Panc1 (cell line): ENCODE measurements at regions not wholly inside any gene's neighbourhood (a gene's known extent, or its start where the extent isn't known, plus 50 kb on each side); places are given as distances from the start of the nearest gene placed in this dataset.

Source experiments
- ATAC-seq: fragments of 200-7000 bp; cut with Tn5 transposase; 2 replicates; pipeline ENCODE4 v1.9.1; 2020; ENCODE audit warnings: mild to moderate bottlenecking, moderate library complexity
- BruUV-seq: library from RNA; stranded (reverse); fragments of 400-500 nt; replicated peaks from 2 replicates; lab custom pipeline; 2021; lab: Mats Ljungman, UMichigan
- CTCF ChIA-PET: fragments of 300-600 bp; sonication (Branson Sonifier 250); formaldehyde crosslinking; loops from one replicate; lab custom pipeline; 2022; ENCODE audit warnings: antibody characterized with exemption; lab: Charles Lee
- POLR2A ChIA-PET: fragments of 300-600 bp; sonication (Branson Sonifier 250); formaldehyde crosslinking; loops from one replicate; lab custom pipeline; 2022; ENCODE audit warnings: antibody characterized with exemption; lab: Charles Lee
- DNase-seq: peaks from one replicate; pipeline ENCODE4 v3.0.0-alpha.2; 2010; ENCODE audit warnings: low read depth, low spot score
- H3K27ac ChIP-seq: 2 replicates; pipeline ENCODE4 v1.5.1; 2011; ENCODE audit warnings: mild to moderate bottlenecking, low read length, inconsistent platforms
- H3K27me3 ChIP-seq: fragments of 200-500 bp; sonication (Bioruptor generic); 2 replicates; pipeline ENCODE4 v1.6.0; 2014; ENCODE audit warnings: low read length, inconsistent platforms; ENCODE audit not compliant: control insufficient read depth, insufficient read depth
- H3K36me3 ChIP-seq: fragments of 200-500 bp; sonication (Bioruptor generic); 2 replicates; pipeline ENCODE4 v1.5.1; 2014; ENCODE audit warnings: inconsistent platforms, mild to moderate bottlenecking, low read length, moderate library complexity; ENCODE audit not compliant: control insufficient read depth, insufficient read depth
- H3K4me1 ChIP-seq: 2 replicates; pipeline ENCODE4 v1.5.1; 2011; ENCODE audit warnings: inconsistent platforms, mild to moderate bottlenecking, low read length, moderate library complexity; ENCODE audit not compliant: control insufficient read depth, insufficient read depth
- H3K4me3 ChIP-seq, 2 experiments: 2 replicates each; pipeline ENCODE4 v1.5.1; 2011 to 2012; ENCODE audit warnings: low read depth in 2 of 2, low read length in 2 of 2, mild to moderate bottlenecking in 2 of 2, inconsistent platforms in 1 of 2, moderate library complexity in 1 of 2
- H3K9me3 ChIP-seq: fragments of 200-500 bp; sonication (Bioruptor generic); 2 replicates; pipeline ENCODE4 v1.5.1; 2014; ENCODE audit warnings: low read depth, mild to moderate bottlenecking, inconsistent platforms, low read length, moderate library complexity; ENCODE audit not compliant: control insufficient read depth, insufficient read depth
- POLR2AphosphoS5 ChIP-seq: IDR thresholded peaks from 2 replicates; pipeline ENCODE4 v1.6.1; 2012; ENCODE audit warnings: mild to moderate bottlenecking, low read depth, low read length, moderate library complexity
- REST ChIP-seq, 2 experiments: IDR thresholded peaks; 2 replicates each; pipeline ENCODE4 v1.6.1; 2011 to 2012; ENCODE audit warnings: low read depth in 2 of 2, control low read depth in 1 of 2, low read length in 1 of 2, mild to moderate bottlenecking in 1 of 2, moderate library complexity in 1 of 2; ENCODE audit not compliant: insufficient read depth in 1 of 2
- SIN3A ChIP-seq: IDR thresholded peaks from 2 replicates; pipeline ENCODE4 v1.6.1; 2012; ENCODE audit warnings: low read depth, mild to moderate bottlenecking, low read length, moderate library complexity, borderline replicate concordance; ENCODE audit not compliant: insufficient read depth
- TCF7L2 ChIP-seq: IDR thresholded peaks from 2 replicates; pipeline ENCODE4 v1.6.1; 2011; ENCODE audit warnings: mild to moderate bottlenecking, low read depth, low read length, inconsistent platforms
- in situ Hi-C: cut with HindIII; loops from 2 replicates; pipeline ENCODE4 v1.10.0; 2016; ENCODE audit warnings: low sequenced_read_pairs, low pct_unique_long_range_greater_than_20kb
- intact Hi-C: fragments of 100-400 bp; cut with micrococcal nuclease; formaldehyde crosslinking; loops from one replicate; pipeline ENCODE4 v1.10.0; 2022; ENCODE audit not compliant: unreplicated experiment
- TF ChIP-seq, protein P1 (sequence below): fragments of 450-650 bp; IDR thresholded peaks from 2 replicates; pipeline ENCODE4 v1.5.1; 2017; ENCODE audit warnings: mild to moderate bottlenecking

GRCh38 chr14:106509807-106510206, 983.4 kb downstream of the TMEM121 start:
- in situ Hi-C loops (no loop called here), intact Hi-C loops (no loop called here)
- POLR2A ChIA-PET = no interaction called here
- DNase-seq (no peak), ATAC-seq (no peak)
- CTCF ChIA-PET = no interaction called here
- Histone ChIP-seq H3K36me3 (no peaks in the 10 kb centered on the region), H3K4me1 (no peaks in the 10 kb centered on the region), H3K27ac (no peak overlapping the region), H3K27me3 (no peaks in the 10 kb centered on the region; the same call in 1 of the 2 replicates), H3K4me3 (no peak overlapping the region), H3K9me3 (no peaks in the 10 kb centered on the region)
- TF ChIP-seq, protein P1, sequence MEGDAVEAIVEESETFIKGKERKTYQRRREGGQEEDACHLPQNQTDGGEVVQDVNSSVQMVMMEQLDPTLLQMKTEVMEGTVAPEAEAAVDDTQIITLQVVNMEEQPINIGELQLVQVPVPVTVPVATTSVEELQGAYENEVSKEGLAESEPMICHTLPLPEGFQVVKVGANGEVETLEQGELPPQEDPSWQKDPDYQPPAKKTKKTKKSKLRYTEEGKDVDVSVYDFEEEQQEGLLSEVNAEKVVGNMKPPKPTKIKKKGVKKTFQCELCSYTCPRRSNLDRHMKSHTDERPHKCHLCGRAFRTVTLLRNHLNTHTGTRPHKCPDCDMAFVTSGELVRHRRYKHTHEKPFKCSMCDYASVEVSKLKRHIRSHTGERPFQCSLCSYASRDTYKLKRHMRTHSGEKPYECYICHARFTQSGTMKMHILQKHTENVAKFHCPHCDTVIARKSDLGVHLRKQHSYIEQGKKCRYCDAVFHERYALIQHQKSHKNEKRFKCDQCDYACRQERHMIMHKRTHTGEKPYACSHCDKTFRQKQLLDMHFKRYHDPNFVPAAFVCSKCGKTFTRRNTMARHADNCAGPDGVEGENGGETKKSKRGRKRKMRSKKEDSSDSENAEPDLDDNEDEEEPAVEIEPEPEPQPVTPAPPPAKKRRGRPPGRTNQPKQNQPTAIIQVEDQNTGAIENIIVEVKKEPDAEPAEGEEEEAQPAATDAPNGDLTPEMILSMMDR = no peak
- no peak for TF ChIP-seq REST (IDR thresholded peaks at IDR 0.05; ENCODE audit: insufficient read depth in 1 of 2, low read depth in 2 of 2, low read length in 1 of 2)
- no peak for TF ChIP-seq POLR2AphosphoS5
- TF ChIP-seq TCF7L2 = no peak
- no peak for TF ChIP-seq SIN3A
- BruUV-seq = no TSS peak

GRCh38 chr14:106511006-106511799, 984.8 kb downstream of the TMEM121 start:
- Histone ChIP-seq H3K4me3 (no peak overlapping the region), H3K36me3 (no peaks in the 10 kb centered on the region), H3K4me1 (no peaks in the 10 kb centered on the region), H3K9me3 (no peaks in the 10 kb centered on the region), H3K27ac (no peak overlapping the region), H3K27me3 (no peaks in the 10 kb centered on the region; the same call in 1 of the 2 replicates)
- in situ Hi-C loops = no loop called here
- no peak for DNase-seq
- no TSS peak for BruUV-seq
- ChIA-PET POLR2A (no interaction called here), CTCF (no interaction called here)
- TF ChIP-seq, protein P1 = no peak
- TF ChIP-seq TCF7L2 = no peak
- no peak for TF ChIP-seq POLR2AphosphoS5
- TF ChIP-seq SIN3A = no peak
- TF ChIP-seq REST (IDR thresholded peaks at IDR 0.05; ENCODE audit: insufficient read depth in 1 of 2, low read depth in 2 of 2, low read length in 1 of 2) = no peak
- intact Hi-C loops = no loop called here
- no peak for ATAC-seq
